Inflammatory macrophage treated with lipopolysaccharide for 1 hour (primary cell): ENCODE measurements at regions not wholly inside any gene's neighbourhood (a gene's known extent, or its start where the extent isn't known, plus 50 kb on each side); places are given as distances from the start of the nearest gene placed in this dataset.
"Not testable (repeated sequence)": the region's sequence is repeated elsewhere in the genome, so short reads cannot be mapped to it uniquely, and the experiment has no call there.

Experiments used
- DNase-seq, 2 donors: peaks; one replicate each; pipeline ENCODE4 v3.0.0-alpha.2; 2020 to 2022

DNA sequence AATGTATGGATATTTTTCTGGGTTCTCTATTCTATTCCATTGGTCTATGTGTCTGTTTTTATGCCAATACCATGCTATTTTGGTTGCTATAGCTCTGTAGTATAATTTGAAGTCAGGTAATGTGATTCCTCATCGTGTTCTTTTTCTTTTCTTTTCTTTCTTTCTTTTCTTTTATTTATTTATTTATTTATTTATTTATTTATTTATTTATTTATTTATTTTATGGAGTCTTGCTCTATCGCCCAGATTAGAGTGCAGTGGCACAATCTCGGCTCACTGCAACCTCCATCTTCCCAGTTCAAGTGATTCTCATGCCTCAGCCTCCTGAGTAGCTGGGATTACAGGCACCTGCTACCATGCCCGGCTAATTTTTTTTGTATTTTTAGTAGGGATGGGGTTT lies 315.2 kb downstream of the SV2B start:
- DNase-seq = not testable (repeated sequence)

- no peak for DNase-seq
These were observed 320.6 kb downstream of the SV2B start for GRCh38 chr15:91420689-91421088.

DNA sequence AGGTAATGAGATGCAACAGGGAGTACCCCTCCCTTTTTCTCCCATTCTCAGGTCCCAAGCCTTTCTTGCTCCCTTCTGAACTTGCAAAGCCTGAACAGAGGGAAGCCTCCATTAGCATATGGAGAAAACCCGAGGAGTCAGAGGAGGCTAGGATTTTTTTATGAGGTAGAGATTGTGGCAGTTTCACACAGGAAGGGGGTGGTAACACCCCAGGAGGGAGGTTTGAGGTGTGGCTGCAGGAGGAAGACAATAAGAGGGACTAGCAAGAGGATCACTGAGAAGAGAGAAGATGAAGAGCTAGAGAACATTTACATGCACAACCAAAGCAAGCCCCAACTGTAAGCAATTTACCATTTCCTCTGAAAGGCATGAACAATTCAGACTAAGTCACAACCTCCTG lies 322.7 kb downstream of the SV2B start:
- no peak for DNase-seq

GRCh38 chr15:91424001-91424400 lies 323.9 kb downstream of the SV2B start:
- DNase-seq = no peak

GRCh38 chr15:91426412-91426811 lies 326.4 kb downstream of the SV2B start:
- no peak for DNase-seq

- DNase-seq = no peak
These were observed 329.9 kb downstream of the SV2B start for GRCh38 chr15:91429973-91430372.

- DNase-seq = no peak
These were observed 331.1 kb downstream of the SV2B start for GRCh38 chr15:91431041-91431715.

- DNase-seq = no peak
These were observed 335.1 kb downstream of the SV2B start for GRCh38 chr15:91435113-91435512.

DNA sequence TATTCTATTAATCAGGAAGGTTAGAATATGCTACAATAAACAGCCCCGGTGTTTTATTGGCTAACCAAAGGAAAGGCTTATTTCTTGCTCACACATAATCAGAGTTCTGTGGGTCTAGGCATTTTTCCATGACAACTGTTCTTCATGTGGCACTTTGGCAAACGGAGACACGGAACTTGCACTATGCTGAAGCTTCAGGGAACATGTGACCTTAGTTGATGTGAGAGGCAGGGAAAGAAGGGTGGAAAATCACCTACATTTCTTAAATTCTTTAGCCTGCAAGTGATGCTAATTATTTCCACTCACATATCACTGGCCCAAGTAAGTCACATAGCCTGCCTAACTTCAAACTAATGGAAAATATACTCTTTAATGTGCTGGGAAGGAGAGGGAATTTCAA lies 344.6 kb downstream of the SV2B start:
- no peak for DNase-seq

DNA sequence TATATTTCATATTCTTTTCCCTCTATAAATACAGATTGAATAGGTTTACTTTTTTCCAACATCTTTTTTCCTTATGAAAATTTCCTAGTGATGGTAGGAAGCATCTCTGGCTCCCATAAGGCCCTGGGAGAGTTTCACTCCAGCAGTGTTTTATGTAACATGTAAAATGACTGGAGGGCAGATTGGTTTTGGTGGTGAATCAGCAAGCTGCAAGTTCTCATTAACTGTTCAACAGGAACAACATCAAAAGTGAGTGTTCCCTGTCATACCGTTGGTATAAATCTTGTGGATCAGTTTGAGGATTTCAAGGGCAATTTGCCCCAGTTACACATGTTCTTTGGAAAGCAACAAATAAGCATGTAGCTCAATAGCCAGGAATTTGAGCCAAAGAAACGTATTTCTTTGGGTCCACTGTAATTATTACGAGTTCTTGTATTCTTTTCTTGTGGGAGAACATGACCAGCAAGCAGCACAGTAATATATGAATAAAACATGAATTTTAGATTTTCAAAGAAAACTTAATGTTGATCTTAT lies 345.7 kb downstream of the SV2B start:
- no peak for DNase-seq

- DNase-seq = no peak
These were observed 348.1 kb downstream of the SV2B start for GRCh38 chr15:91447991-91448644.

DNA sequence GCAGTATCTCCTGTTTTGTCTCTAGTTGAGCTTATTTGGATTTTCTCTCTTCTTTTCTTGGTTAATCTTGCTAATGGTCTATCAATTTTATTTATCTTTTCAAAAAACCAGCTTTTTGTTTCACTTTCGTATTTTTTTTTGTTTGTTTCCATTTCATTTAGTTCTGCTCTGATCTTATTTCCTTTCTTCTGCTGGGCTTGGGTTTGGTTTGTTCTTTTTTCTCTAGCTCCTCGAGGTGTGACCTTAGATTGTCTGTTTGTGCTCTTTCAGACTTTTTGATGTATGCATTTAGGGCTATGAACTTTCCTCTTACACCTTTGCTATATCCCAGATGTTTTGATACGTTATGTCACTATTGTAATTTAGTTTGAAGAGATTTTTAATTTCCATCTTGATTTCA lies 353.3 kb downstream of the SV2B start:
- DNase-seq = not testable (repeated sequence)

DNA sequence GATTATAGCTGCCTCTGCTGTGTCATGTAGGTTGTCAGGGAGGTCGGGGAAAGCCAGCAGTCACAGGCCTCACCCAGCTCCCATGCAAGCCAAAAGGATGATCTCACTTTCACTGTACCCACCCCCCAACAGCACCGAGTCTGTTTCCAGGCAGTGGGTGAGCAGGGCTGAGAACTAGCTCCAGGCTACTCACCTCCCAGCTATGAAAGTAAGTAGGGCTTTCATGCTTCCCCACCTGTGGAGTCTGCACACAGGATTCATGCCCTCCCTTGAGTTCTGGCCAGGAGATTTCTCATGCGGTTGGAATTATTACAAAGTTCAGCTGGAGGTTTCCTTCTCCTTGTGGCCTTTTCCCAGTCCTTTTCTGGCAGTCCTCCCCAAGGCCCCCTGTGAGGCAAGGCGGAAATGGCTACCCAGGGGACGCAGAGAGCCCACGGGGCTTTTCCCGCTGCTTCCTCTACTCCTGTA lies 356.2 kb downstream of the SV2B start:
- DNase-seq = no peak

DNA sequence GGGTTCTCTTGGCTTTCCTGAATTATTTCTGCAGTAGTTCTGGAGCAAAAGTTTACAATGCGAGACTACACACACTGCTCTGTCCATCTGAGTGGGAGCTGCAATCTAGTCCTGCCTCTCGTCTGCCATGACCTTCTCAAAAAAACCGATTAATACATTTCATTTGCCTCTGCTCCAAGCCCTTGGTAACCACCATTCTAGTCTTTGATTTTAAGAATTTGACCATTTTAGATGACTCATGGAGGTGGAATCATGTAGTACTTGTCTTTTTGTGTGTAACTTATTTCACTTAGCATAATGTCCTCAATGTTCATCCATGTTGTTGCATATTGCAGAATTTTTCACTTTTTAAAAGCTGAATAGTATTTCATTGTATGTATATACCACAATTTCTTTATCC lies 356.9 kb downstream of the SV2B start:
- DNase-seq = no peak

DNA sequence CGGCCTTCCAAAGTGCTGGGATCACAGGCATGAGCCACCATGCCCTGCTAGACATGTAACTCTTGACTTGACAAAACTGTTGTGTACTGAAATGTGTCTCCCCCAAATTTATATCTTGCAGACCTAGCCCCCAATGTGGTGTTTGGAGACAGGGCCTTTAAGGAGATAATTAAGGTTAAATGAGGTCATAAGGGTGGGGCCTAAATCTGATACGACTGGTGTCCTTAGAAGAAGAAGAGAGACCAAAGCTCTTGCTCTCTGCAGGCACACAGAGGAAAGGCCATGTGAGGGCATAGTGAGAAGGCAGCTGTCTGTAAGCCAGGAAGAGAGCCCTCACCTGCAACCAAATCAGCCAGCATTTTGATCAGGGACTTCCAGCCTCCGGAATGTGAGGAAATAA lies 361.3 kb downstream of the SV2B start:
- no peak for DNase-seq

DNA sequence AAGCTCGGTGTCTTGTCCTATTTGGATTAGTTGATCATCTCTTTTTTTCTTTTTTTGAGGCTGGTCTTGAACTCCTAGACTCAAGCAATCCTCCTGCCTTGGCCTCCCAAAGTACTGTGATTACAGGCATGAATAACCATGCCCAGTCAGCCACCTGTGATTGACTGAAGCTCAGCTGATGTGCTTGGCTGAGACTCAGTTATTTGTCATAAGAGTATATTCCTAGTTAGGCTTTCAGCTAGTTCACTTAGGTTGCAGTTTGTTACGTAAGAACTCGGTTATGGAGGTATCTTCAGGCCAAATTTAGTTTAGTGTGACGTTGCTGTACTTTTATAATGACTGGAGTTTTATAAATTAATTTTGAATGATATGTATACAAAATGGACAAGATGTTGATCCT lies 365.0 kb downstream of the SV2B start:
- no peak for DNase-seq

DNA sequence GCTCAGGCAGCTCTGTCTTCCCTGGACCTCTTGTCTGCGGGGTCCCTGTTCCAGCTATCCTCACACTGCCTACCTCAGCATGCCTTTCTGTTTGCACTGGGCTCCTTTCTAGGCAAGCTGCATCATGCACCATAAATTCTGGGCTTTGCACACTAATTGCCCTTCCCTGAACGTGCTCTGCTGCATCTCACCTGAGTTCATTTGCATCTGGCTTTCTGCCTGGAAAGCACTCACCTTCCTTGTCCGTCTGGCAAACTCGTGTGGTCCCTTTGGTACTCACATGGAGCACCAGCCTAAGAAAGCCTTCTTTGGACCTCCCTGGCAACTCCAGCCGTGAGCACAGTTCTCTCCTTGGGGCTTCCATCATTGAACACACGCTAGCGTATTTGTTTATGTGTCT lies 365.6 kb downstream of the SV2B start:
- no peak for DNase-seq

GRCh38 chr15:91468871-91469580 lies 369.0 kb downstream of the SV2B start:
- DNase-seq = no peak

- DNase-seq = no peak
These were observed 369.8 kb downstream of the SV2B start for GRCh38 chr15:91469632-91470567.

DNA sequence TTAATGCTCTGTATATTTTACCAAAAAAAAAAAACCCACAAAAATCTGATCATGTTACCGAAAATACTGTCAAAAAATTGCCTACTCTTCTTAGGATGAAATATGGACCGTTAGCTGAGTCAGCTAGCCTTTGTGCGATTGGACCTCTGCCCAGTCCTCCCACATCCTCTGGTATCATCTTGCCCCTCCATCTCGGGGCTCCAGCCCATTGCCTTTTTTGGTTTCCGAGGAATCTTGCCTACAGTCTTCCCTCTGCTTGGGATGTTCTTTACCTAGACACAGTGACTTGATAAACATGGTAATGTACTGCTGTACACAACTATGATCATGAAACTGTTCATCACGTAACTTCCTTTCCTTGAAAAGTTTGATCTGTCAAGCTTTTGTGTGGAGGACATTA lies 371.4 kb downstream of the SV2B start:
- DNase-seq = no peak

DNA sequence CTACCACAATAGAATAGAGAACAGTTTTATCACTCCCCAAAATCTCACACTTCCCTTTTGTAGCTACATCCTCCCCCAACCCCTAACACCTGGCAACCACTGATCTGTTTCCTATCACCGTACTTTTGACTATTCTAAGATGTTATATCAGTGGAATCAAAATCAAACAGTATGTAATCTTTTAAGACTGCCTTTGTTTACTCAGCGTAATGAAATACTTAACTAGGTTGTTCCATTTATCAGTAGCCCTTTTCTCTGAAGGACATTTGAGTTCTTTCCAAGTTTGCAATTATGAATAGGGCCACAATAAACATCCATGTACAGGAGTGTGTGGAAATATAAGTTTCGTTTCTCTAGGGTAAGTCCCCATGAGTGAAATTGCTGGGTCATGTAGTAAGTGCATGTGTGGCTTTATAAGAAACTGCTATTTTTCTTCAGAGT lies 372.3 kb downstream of the SV2B start:
- peak in 1 of 2 donors; percentile 8 for DNase-seq

- DNase-seq = no peak
These were observed 374.0 kb downstream of the SV2B start for GRCh38 chr15:91473894-91474545.
